ENCODE measurements at regions not wholly inside any gene's neighbourhood (a gene's known extent, or its start where the extent isn't known, plus 50 kb on each side); places are given as distances from the start of the nearest gene placed in this dataset.

- TF ChIP-seq DZIP1 (CRISPR knock-in tag; IDR thresholded peaks at IDR 0.05) (no peak), ZNF883 (CRISPR knock-in tag; IDR thresholded peaks at IDR 0.05; ENCODE audit: not compliant biosample characterization) (no peak), ZSCAN29 (CRISPR knock-in tag; conservative IDR thresholded peaks at IDR 0.05) (no peak), ZNF691 (CRISPR knock-in tag; IDR thresholded peaks at IDR 0.05; ENCODE audit: borderline replicate concordance, low read depth) (no peak)
Observed at GRCh38 chr6:164195278-164195941, 780.9 kb downstream of the QKI start (continued).

GRCh38 chr6:164188861-164189260 lies 774.3 kb downstream of the QKI start:
- intact Hi-C loops (cut with micrococcal nuclease; ENCODE audit: unreplicated experiment) (no loop called here), in situ Hi-C loops (cut with HindIII; ENCODE audit: extremely low pct_ligation_motif_present, low pct_unique_long_range_greater_than_20kb) (no loop called here)
- Histone ChIP-seq H3K9me3 (ENCODE audit: low read length) (no peaks in the 10 kb centered on the region), H3K79me2 (ENCODE audit: insufficient read depth, low read length) (no peaks in the 10 kb centered on the region), H3K27ac (ENCODE audit: extremely low read length, insufficient read depth, low read length) (no peak overlapping the region), H3K9ac (ENCODE audit: insufficient read depth, low read depth, low read length) (no peak overlapping the region), H3K36me3 (replicated peaks in 1 of 2; ENCODE audit: control insufficient read depth in 1 of 2, insufficient read depth in 2 of 2, low read length in 2 of 2) (no peaks in the 10 kb centered on the region), H3K27me3 (ENCODE audit: control insufficient read depth in 1 of 2, insufficient read depth in 2 of 2, low read length in 2 of 2) (no peaks in the 10 kb centered on the region), H4K20me1 (ENCODE audit: insufficient read depth, low read length) (no peaks in the 10 kb centered on the region), H3K4me1 (ENCODE audit: insufficient read depth, low read length) (no peaks in the 10 kb centered on the region), H2AFZ (ENCODE audit: low read length) (no peak overlapping the region), H3K4me3 (replicated peaks in 1 of 3; ENCODE audit: insufficient read depth in 1 of 3, low read depth in 2 of 3, low read length in 3 of 3) (no peak overlapping the region), H3K4me2 (ENCODE audit: low read depth, low read length) (no peak overlapping the region)
- DNase-seq (ENCODE audit: low spot score) (no peak), ATAC-seq (no peak), FAIRE-seq (no peak)
- TF ChIP-seq MAFF (IDR thresholded peaks at IDR 0.05; ENCODE audit: low read depth, low read length) (peak; percentile 92), MAFK (conservative IDR thresholded peaks at IDR 0.05 in 1 of 2, IDR thresholded peaks at IDR 0.05 in 1 of 2; ENCODE audit: low read length in 2 of 2) (peak; percentile 75 to 86; a peak in 3 of 4 replicates), ZNF547 (CRISPR knock-in tag; IDR thresholded peaks at IDR 0.05) (no peak), ETV5 (CRISPR knock-in tag; IDR thresholded peaks at IDR 0.05; ENCODE audit: borderline replicate concordance) (no peak)
- ChIA-PET POLR2A (no interaction called here), CTCF (ENCODE audit: low intra/inter-chr PET ratio, low total read pairs) (no interaction called here)
- BruUV-seq (replicated peaks) = no TSS peak
- WGBS (ENCODE audit: low lambda C conversion rate) = 2% methylated on average over 4 of the region's 4 CpGs

Measured in HepG2 (cell line).